Skin epidermis (tissue), 12 donors: ENCODE measurements at regions not wholly inside any gene's neighbourhood (a gene's known extent, or its start where the extent isn't known, plus 50 kb on each side); places are given as distances from the start of the nearest gene placed in this dataset.
"Not testable (repeated sequence)": the region's sequence is repeated elsewhere in the genome, so short reads cannot be mapped to it uniquely, and the experiment has no call there.

ENCODE experiments used
- H3K27ac ChIP-seq, 21 experiments: fragments of 200-600 bp; sonication (generic) in 11 of 21; one replicate each; pipeline ENCODE4 v1.5.0; 2020; ENCODE audit warnings: mild to moderate bottlenecking in 3 of 21, inconsistent platforms in 2 of 21, moderate library complexity in 2 of 21
- H3K4me3 ChIP-seq, 7 experiments: fragments of 200-600 bp; sonication (generic) in 2 of 7; one replicate each; pipeline ENCODE4 v1.5.0; 2020; ENCODE audit warnings: inconsistent platforms in 2 of 7, mild to moderate bottlenecking in 2 of 7, moderate library complexity in 1 of 7

DNA sequence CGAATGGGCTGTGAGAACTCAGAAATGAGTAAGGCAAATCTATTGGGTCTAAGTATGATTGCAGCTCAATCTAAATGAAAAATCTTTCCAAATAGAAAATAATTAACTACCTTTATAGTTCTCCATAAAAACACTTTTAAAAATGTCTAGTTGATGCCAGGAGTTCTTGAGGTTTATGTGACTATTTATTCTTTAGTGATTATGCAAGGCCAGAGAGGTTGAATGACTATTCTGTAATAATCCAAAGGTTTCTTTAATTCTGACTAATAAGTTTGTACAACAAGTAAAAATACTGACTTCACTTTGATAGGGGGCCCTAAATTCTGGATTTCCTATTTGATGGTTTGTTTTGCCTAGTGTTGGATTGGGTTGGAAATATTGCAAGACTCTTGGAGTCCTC, 461.2 kb downstream of the EPM2A start:
- no peak overlapping the region for H3K4me3 ChIP-seq
- no peak overlapping the region for H3K27ac ChIP-seq

DNA sequence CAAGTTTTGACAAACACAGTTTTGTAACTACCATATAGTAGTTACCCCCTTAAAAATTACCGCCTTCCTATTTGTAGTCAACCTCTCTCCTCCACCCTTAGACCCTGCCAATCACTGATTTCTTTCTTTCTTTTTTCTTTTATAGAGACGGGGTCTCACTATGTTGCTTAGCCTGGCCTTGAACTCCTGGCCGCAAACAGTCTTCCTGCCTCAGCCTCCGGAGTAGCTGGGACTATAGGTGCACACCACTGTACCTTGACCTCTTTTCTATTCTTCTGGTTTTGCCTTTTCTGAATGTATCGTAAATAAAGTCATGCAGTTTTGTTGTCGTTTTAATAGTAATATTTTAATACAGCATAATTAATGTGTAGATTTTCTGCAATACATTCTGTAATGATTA, 460.3 kb downstream of the EPM2A start:
- Histone ChIP-seq H3K27ac (no peak overlapping the region), H3K4me3 (no peak overlapping the region)

DNA sequence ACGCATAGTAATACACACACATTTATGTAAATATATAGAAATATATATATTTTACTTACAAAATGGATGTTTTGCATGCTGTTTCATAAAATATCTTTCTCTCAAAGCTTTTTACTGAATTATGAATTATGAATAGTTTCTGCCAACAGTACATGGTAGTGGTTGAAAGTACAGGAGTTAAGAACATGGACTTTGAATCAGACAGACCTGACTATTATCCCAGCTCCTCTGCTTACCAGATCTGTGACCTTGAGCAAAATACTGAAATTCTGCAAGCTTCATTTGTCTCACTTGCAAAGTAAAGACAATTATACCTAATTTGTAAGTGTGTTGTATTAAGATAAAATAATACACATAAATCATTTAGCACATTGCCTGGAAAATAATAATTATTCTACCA, 459.5 kb downstream of the EPM2A start:
- Histone ChIP-seq H3K4me3 (no peak overlapping the region), H3K27ac (no peak overlapping the region)

DNA sequence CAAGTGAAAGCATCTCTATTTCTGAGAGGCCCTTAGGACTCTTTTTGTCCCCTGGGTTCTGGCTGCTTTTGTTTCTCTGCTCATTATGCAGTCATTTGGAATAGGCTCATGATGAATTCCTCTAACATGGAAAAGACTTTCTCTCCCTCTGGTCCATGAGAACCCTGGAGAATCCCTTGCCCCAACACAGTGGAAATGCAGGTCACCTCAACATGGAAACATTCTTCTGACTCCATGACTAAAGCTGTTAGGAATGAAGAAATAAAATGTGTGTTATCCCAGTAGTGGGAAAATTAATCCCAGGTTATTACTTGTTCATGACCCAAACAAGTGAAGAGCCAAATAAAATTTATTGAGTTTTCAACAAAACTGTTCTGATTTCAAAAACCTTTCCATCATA, 458.6 kb downstream of the EPM2A start:
- Histone ChIP-seq H3K27ac (no peak overlapping the region), H3K4me3 (no peak overlapping the region)

DNA sequence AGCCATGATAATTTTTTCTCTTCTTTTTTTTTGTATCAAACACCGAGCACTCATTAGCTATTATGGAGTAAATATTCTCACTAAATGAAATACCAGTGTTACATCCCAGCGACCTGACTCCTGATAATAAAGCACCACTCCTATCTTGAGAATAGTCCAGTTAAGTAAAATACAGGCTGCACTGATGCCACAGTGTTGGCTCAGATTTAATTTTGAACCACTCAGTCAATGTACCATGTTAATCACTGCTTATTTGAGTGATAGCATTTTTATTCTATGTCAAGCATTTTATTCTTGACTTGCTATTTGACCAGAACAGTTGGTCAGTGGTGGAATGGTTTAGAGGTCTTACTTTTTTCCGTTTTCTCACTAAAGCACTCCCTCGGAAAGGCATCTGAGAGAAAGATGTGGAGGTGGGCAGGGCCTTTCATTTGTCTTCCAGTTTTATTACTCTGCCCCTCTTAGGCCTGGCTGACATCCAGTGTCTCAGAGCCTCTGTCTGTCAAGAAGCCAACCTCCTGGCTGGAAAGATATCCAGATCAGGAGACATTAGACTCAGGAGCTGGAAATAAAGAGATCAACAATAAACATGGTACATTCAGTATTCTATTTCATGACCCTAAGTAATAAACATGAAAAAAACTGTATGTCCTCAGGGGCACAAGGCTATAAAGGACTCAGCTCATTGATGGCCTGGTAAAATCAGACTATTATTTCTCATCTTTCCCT, 457.8 kb downstream of the EPM2A start:
- Histone ChIP-seq H3K27ac (no peak overlapping the region), H3K4me3 (no peak overlapping the region)

DNA sequence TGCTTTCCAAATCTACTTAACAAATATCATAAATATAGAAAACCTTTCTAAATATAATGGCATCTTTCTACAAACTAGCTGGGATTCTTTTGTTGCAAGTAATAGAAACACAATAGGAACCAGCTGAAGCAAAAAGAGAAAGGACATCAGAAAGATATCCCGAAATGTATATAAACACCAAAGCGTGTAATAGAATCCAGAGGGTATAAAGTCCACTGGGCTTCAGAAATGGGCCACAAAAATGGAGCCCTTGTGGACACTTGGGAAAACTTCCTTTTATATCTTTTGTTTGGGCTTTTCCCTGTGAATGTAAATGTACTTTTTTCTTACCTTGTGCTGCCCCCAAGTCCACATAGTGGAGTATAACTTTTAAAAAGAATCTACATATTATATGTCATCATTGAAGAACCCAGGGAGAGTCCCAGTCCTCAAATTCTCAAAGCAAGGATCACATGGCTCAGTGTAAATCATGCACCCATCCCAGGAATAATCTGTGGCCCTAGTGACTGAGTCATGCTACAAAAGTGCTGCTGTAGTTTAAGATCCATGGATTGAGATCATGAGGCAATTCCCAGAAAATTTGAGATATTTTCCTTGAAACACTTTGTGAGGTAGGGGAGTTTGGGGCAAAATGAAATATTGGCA, 457.0 kb downstream of the EPM2A start:
- no peak overlapping the region for H3K27ac ChIP-seq
- H3K4me3 ChIP-seq = no peak overlapping the region

DNA sequence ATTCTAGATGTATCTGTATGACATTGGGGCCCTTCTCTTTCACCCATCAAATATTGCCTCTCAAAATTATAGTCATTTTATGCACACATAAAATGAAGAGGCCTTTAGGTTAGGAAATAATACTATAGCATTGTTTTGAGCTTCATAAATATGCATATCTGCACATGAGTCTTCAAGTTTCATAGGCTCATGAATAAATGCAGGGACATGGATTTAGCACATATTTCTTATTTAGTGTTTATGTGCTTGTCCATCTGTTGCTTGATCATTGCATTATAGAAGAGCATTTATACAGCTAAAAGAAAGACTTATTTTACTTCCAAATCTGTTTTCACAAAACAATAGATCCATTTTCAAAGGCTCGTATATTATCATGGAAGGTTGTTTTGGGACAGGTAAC, 455.8 kb downstream of the EPM2A start:
- H3K4me3 ChIP-seq = no peak overlapping the region
- no peak overlapping the region for H3K27ac ChIP-seq

DNA sequence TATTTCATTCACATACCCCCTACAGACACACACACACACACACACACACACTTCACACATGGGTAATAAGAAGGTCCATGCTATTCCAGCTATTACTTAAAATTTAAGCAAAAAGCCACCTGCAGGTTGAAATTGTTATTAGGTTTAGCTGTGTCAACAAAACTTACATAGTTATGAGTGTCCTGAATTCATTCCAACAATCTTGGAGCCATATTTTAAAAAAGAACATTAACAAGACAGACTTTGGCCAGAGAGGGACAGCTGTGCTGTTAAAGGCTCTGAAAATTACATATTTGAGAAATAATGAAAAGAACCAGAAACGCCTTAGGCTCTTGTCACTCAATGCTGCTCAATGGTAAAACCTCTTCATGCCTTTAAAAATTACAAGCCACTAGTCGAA, 455.3 kb downstream of the EPM2A start:
- Histone ChIP-seq H3K4me3 (no peak overlapping the region), H3K27ac (no peak overlapping the region)

DNA sequence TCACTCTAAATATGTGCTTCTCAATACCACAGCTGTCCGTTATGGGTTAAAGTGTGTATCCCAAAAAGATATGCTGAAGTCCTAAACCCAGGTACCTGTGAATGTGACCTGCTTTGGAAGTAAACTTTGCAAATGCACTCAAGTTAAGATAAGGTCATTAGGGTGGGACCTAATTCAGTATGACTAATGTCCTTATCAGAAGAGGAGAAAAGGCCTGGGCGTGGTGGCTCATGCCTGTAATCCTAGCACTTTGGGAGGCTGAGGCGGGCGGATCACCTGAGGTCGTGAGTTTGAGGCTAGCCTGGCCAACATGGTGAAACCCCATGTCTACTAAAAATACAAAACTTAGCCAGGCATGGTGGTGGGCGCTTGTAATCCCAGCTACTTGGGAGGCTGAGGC, 452.1 kb downstream of the EPM2A start:
- H3K27ac ChIP-seq, H3K4me3 ChIP-seq: not testable (repeated sequence)

DNA sequence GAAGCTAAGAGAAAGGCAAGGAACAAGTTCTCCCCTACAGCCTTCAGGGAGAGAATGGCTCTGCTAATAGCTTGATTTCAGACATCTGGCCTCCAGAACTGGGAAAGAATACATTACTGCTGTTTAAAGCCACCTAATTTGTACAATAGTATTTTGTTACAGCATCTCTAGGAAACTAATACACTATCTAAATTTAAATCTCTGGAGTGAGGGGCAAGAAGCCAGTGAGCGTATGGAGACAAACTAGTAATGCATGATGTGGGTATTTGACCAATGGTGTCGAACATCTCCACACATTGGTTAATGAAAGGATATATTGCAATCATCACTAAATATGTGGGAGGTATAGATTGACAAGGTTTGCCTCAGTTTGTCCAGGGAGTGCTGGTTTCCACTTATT, 451.5 kb downstream of the EPM2A start:
- Histone ChIP-seq H3K4me3 (no peak overlapping the region), H3K27ac (no peak overlapping the region)

DNA sequence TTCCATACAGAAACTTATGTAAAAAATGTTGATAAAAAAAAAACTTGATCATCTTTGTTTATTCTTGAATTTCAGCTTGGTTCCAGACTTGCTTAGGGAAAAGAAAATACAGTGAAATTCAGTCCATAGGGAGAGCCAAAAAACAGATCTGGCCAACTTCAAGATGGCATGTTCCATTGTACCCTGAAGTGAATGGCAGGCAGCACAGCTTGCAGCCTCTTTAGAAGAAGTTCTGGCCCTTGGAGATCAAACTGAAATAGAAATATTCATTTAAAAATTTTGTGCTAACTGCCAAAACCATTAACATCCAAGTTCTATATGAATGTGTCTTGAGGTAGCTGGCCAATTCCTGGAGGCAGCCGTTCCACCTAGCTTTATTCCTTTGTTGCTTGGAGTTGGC, 448.4 kb downstream of the EPM2A start:
- Histone ChIP-seq H3K4me3 (no peak overlapping the region), H3K27ac (no peak overlapping the region)

DNA sequence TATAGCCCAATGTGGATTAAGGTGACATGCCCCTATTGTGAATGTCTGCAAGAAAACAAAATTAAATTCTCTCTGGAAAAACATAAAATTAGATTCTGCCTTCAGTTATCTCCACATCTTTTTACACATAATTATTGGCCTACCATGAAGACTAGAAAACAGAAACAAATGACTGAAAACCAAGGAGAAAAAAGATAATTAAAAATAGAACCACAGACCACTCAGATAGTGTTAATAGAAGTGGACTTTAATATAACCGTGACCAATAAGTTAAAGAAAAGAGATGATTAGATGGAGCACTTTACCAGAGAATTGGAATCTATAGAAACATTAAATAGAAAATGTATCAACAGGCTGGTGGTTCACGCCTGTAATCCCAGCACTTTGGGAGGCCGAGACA, 445.7 kb downstream of the EPM2A start:
- H3K27ac ChIP-seq = no peak overlapping the region
- no peak overlapping the region for H3K4me3 ChIP-seq

DNA sequence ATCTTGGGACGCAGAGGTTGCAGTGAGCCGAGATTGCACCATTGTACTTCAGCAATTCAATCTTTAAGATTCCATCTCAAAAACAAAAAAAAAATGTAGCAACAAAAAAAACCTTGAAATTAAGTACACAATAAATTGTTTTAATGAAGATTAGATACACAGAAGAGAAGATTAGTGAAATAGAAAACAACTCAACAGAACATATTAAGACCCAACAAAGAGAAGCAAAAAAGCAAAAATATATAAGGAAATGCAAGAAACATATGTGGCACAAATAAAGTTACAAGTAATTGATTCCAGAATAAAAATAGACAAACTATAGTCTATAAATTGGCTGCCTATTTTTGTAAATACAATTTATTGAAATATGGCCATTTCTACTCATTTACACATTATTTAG, 445.2 kb downstream of the EPM2A start:
- H3K4me3 ChIP-seq = no peak overlapping the region
- H3K27ac ChIP-seq = no peak overlapping the region

DNA sequence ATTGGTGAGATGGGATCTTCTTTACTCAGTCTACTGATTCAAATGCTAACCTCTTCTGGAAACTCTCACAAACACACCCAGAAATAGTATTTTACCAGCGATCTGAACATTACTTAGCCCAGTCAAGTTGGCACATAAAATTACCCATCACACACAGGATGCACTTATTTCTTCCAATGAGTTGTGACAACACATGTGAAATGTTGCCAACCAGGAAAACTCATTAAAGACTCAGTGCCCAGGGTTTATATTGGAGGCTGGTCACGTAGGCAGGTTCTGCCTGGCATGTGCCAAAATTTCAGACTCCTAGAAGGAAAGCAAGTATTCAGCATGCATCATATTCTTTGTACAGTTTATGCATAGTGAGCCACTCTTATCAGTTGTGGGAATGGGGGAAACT, 443.3 kb downstream of the EPM2A start:
- Histone ChIP-seq H3K27ac (no peak overlapping the region), H3K4me3 (no peak overlapping the region)

DNA sequence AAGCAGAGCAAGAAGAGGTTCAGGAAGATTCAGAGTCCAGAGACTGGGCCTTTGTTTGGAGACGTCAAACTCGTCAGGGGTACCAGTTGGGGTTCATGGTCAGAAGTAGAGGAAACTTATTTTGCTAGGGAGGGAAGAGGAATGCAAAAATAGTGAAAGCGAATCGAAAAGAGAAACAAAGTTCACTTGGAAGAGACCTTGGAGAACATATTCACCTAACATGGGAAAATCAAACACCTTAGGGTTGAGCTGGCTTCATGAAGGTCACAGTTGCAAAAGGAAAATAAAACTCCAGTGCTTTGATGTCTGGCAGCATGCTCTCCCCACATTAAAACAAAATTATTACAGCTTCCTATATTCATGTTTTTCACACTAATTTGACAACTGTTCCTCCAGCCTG, 440.4 kb downstream of the EPM2A start:
- Histone ChIP-seq H3K4me3 (no peak overlapping the region), H3K27ac (no peak overlapping the region)

DNA sequence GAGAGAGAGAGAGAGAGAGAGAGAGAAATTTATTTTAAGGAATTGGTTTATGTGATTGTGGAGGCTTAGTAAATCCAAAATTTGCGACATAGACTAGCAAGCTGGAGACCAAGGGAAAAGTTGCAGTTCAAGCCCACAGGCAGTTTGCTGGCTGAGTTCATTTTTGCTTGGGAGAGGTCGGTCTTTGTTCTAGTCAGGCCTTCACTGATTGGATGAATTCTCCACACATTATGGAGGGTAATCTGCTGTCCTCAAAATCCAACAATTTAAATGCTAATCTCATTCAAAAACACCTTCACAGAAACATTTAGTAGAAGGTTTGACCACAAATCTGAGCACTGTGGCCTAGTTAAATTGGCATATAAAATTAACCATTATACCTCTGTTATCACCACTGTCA, 439.6 kb downstream of the EPM2A start:
- H3K27ac ChIP-seq = no peak overlapping the region
- no peak overlapping the region for H3K4me3 ChIP-seq

DNA sequence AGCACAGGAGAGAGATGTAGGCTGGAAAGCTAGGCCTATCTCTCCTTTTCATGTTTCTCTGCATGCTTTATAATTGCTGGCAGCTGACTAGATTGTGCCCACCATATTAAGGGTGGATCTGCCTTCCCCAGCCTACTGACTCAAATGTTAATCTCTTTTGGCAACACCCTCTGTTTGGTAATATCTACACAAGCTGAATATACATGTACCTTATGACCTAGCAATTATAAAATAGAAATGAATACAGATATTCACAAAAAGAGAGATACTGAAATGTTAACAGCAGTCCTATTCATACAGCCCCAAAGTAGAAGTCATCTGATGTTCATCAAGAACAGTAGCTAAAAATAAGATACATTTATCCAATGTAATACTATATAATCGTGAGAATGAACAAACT, 429.6 kb downstream of the EPM2A start:
- H3K4me3 ChIP-seq = no peak overlapping the region
- H3K27ac ChIP-seq = no peak overlapping the region

DNA sequence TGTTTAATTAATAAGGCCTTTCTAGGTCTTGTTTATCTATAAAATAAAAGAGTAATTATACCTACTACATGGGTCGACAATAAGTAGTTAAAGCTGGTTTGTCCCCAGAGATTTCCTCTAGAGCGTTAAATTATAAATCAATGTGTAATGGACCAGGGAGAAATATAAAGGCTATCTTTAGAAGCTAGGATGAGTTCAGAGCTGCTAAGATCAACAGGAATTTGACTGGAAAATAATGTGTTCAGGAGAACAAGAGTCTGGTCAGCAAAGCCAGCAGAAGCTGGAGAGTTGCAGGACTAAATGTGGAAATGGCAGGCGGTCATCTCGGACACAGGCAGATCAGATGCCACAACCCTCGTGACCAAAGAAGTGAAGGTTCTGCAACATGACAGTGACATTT, 428.8 kb downstream of the EPM2A start:
- Histone ChIP-seq H3K4me3 (no peak overlapping the region), H3K27ac (no peak overlapping the region)

DNA sequence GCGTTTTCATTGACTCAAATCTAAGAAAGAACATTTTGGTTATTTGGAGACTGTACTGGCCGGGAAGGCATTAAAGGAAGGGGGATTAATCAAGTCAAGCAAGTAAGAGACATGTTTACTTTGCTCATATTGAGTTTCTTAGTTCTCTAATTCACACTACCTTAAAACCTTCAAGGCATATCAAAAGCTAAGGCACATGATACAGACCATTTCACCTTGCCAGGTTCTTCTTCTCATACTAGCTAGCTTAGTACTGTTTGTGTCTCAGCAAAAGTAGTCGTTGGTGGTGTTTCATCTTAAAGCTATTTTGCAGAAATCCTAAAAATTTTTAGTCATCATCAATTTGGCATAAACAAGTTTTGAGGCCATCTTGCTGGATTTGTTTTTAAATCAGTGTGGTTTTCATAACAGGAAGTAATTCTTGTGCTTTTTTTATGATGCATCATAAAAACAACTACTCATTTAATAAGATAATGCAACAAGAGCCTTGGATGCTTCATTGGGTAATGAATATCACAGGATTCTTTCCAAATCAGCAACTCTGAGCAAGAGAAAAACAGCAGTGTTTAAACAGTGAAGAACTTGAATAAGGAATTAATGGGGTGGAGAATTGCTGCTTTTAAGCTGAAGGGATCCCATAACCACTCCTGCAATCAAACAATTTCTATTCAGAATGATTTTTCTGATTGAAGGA, 425.3 kb downstream of the EPM2A start:
- Histone ChIP-seq H3K4me3 (no peak overlapping the region), H3K27ac (no peak overlapping the region)

DNA sequence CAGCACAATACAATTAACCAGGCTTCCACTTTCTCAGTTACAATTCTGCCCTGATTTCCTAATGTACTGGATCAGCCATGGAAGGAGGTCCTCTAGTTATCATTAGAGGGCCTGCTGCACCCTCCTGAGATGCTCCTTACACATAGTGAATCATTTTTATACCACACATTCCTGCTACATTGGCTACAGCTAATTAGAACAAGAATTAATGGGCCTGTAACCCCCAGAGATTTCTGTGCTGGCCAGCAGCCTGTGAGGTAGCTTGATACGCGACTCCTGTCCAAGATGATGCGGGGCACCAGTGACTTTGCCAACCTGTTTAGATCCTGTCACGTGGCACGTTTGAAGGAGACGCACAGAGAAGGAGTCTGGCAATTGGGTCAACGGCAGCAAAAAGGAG, 422.8 kb downstream of the EPM2A start:
- Histone ChIP-seq H3K27ac (no peak overlapping the region), H3K4me3 (no peak overlapping the region)

DNA sequence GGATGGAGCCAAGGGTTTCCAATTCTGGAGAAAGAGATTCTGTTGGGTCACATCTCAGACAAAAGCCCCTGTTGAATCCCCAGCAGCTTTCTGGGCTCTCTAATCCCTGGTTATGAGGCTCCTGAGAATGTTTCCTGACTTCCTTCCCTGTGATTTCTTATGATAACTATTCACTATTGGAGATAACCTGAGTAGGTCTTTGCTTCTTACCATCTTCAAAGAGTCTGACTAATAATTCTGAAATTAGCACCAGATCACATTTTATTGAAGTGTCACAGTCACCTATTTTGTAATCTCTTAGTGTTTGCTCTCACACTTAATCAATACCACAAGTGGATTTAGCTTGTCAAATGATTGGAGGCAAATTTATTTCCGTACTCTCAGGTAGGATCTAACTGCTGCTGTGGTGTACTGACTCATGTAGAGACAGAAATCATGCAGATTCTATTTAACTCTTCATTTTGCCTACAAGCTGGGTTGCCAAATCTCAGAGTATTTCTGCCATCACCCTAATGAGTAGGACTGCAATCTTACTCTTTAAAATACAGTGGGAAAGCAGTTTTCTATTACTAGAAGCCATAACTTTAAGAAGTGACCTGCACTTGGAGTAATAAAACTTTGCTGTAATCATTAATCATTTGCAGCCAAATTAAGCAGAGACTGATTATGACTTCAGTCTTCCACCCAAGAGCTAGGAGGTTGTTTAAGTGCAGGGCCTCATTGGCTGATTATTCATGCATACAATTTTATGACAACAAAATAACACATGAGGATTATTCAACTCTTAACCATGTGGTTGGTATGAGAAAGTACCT, 422.1 kb downstream of the EPM2A start:
- Histone ChIP-seq H3K27ac (no peak overlapping the region), H3K4me3 (no peak overlapping the region)
